Thyroid gland (tissue), 4 donors: ENCODE measurements at regions not wholly inside any gene's neighbourhood (a gene's known extent, or its start where the extent isn't known, plus 50 kb on each side); places are given as distances from the start of the nearest gene placed in this dataset.

ENCODE experiments used
- DNase-seq, 2 donors: peaks; one replicate each; pipeline ENCODE4 v3.0.0-alpha.2; 2019
- H3K27ac ChIP-seq, 3 donors: fragments of 200-600 bp; sonication (generic); 1 replicate in 2 of 3; 2 replicates in 1 of 3; pipeline ENCODE4 v1.5.1; 2016 to 2019; ENCODE audit warnings: mild to moderate bottlenecking in 1 of 3, moderate library complexity in 1 of 3
- H3K27me3 ChIP-seq: fragments of 200-600 bp; sonication (generic); one replicate; pipeline ENCODE4 v1.5.1; 2019
- H3K36me3 ChIP-seq, 2 donors: fragments of 200-600 bp; sonication (generic); one replicate each; pipeline ENCODE4 v1.5.1; 2016 to 2019
- H3K4me1 ChIP-seq, 2 donors: fragments of 200-600 bp; sonication (generic); one replicate each; pipeline ENCODE4 v1.5.1; 2017 to 2019
- H3K4me3 ChIP-seq, 3 donors: fragments of 200-600 bp; sonication (generic); replicated peaks in 1 of 3; 1 replicate in 2 of 3; 2 replicates in 1 of 3; pipeline ENCODE4 v1.5.1; 2016; ENCODE audit warnings: mild to moderate bottlenecking in 1 of 3
- H3K9me3 ChIP-seq: fragments of 200-600 bp; sonication (generic); one replicate; pipeline ENCODE4 v1.5.1; 2017
- CTCF ChIP-seq, 6 experiments: fragments of 200-600 bp in 3 of 6; fragments of 450-650 bp in 3 of 6; sonication (generic) in 3 of 6; IDR thresholded peaks; one replicate each; pipeline ENCODE4 v1.5.1; 2016 to 2019; ENCODE audit warnings: antibody characterized with exemption in 6 of 6, mild to moderate bottlenecking in 2 of 6, inconsistent platforms in 1 of 6, moderate library complexity in 1 of 6
- POLR2A ChIP-seq, 2 donors: fragments of 450-650 bp; IDR thresholded peaks; one replicate each; pipeline ENCODE4 v1.6.1; 2017; ENCODE audit warnings: antibody characterized with exemption in 2 of 2, mild to moderate bottlenecking in 2 of 2, moderate library complexity in 1 of 2
- WGBS, 2 donors: methylation state at CpG; one replicate each; pipeline ENCODE4 v1.1.5; 2017; 5-methylcytosine and 5-hydroxymethylcytosine counted together
- intact Hi-C: fragments of 100-400 bp; cut with DNase I; formaldehyde crosslinking; loops from one replicate; pipeline ENCODE4 v1.15.1; 2023

- H3K4me1 ChIP-seq = no peaks in the 10 kb centered on the region
- no peak overlapping the region for H3K4me3 ChIP-seq
- intact Hi-C loops = no loop called here
- TF ChIP-seq POLR2A (IDR thresholded peaks at IDR 0.05) (no peak), CTCF (IDR thresholded peaks at IDR 0.05) (no peak)
- no peak for DNase-seq
- no peaks in the 10 kb centered on the region for H3K27me3 ChIP-seq
- H3K9me3 ChIP-seq = no peaks in the 10 kb centered on the region
- no peak overlapping the region for H3K27ac ChIP-seq
- H3K36me3 ChIP-seq = no peaks in the 10 kb centered on the region
- 81 to 86% methylated on average over 4 of the region's 4 CpGs for WGBS, 2 donors
Measured at GRCh38 chr2:22124003-22124402, 1000.2 kb downstream of the TDRD15 start.

GRCh38 chr2:22126106-22126505, 1002.3 kb downstream of the TDRD15 start:
- Histone ChIP-seq H3K4me1 (no peaks in the 10 kb centered on the region), H3K27me3 (no peaks in the 10 kb centered on the region), H3K27ac (no peak overlapping the region), H3K4me3 (no peak overlapping the region), H3K36me3 (no peaks in the 10 kb centered on the region), H3K9me3 (no peaks in the 10 kb centered on the region)
- intact Hi-C loops = no loop called here
- no peak for TF ChIP-seq CTCF (IDR thresholded peaks at IDR 0.05)
- no peak for TF ChIP-seq POLR2A (IDR thresholded peaks at IDR 0.05)
- no peak for DNase-seq
- WGBS, 2 donors = 26 to 52% methylated on average over 5 of the region's 5 CpGs

- H3K27ac ChIP-seq = no peak overlapping the region
Measured at GRCh38 chr2:22126978-22127377, 1003.2 kb downstream of the TDRD15 start.

GRCh38 chr2:22134421-22134820, 1010.7 kb downstream of the TDRD15 start:
- TF ChIP-seq CTCF (IDR thresholded peaks at IDR 0.05) (no peak), POLR2A (IDR thresholded peaks at IDR 0.05) (no peak)
- H3K4me3 ChIP-seq = no peak overlapping the region
- H3K27ac ChIP-seq = no peak overlapping the region
- no peak for DNase-seq
- no peaks in the 10 kb centered on the region for H3K36me3 ChIP-seq
- intact Hi-C loops = no loop called here
- no peaks in the 10 kb centered on the region for H3K4me1 ChIP-seq
- peaks cover 4% of the 10 kb centered on the region for H3K9me3 ChIP-seq
- whole genome bisulfite sequencing, 2 donors = 77 to 79% methylated on average over 4 of the region's 4 CpGs
- no peaks in the 10 kb centered on the region for H3K27me3 ChIP-seq

More at GRCh38 chr2:22126978-22127377, 1003.2 kb downstream of the TDRD15 start:
- DNase-seq = no peak
- H3K4me1 ChIP-seq = no peaks in the 10 kb centered on the region
- TF ChIP-seq POLR2A (IDR thresholded peaks at IDR 0.05) (no peak), CTCF (IDR thresholded peaks at IDR 0.05) (no peak)
- no peaks in the 10 kb centered on the region for H3K9me3 ChIP-seq
- no peak overlapping the region for H3K4me3 ChIP-seq
- H3K27me3 ChIP-seq = no peaks in the 10 kb centered on the region
- intact Hi-C loops = no loop called here
- no peaks in the 10 kb centered on the region for H3K36me3 ChIP-seq

- intact Hi-C loops = no loop called here
- no peak for DNase-seq
Measured at GRCh38 chr2:22136446-22136845, 1012.7 kb downstream of the TDRD15 start.

More at GRCh38 chr2:22136446-22136845, 1012.7 kb downstream of the TDRD15 start:
- H3K36me3 ChIP-seq = no peaks in the 10 kb centered on the region
- no peak for TF ChIP-seq POLR2A (IDR thresholded peaks at IDR 0.05)
- TF ChIP-seq CTCF (IDR thresholded peaks at IDR 0.05) = no peak
- no peak overlapping the region for H3K4me3 ChIP-seq
- H3K27ac ChIP-seq = no peak overlapping the region
- WGBS, 2 donors = 81 to 85% methylated on average over 4 of the region's 4 CpGs
- no peaks in the 10 kb centered on the region for H3K27me3 ChIP-seq
- H3K9me3 ChIP-seq = peaks cover 4% of the 10 kb centered on the region
- H3K4me1 ChIP-seq = no peaks in the 10 kb centered on the region
